Adrenal gland (tissue), 5 donors: ENCODE measurements at regions not wholly inside any gene's neighbourhood (a gene's known extent, or its start where the extent isn't known, plus 50 kb on each side); places are given as distances from the start of the nearest gene placed in this dataset.

Source experiments
- CTCF ChIP-seq, 6 experiments: fragments of 450-650 bp in 4 of 6; fragments of 200-600 bp in 2 of 6; sonication (generic) in 1 of 6; IDR thresholded peaks; 1 replicate in 5 of 6; 2 replicates in 1 of 6; pipeline versions ENCODE4 v1.5.1 to v1.8.0; 2016 to 2021; ENCODE audit warnings: antibody characterized with exemption in 6 of 6, mild to moderate bottlenecking in 2 of 6, moderate library complexity in 1 of 6
- POLR2A ChIP-seq, 2 donors: fragments of 450-650 bp; IDR thresholded peaks; one replicate each; pipeline ENCODE4 v1.6.1; 2017; ENCODE audit warnings: antibody characterized with exemption in 2 of 2, mild to moderate bottlenecking in 2 of 2, moderate library complexity in 1 of 2
- donor health status: DM: no; HTN: no; CAD: no.

- TF ChIP-seq CTCF (IDR thresholded peaks at IDR 0.05) = no peak
- TF ChIP-seq POLR2A (IDR thresholded peaks at IDR 0.05) = no peak
Measured at GRCh38 chr18:51911584-51911983, 428.4 kb upstream of the DCC start.
